Aorta (tissue), 5 donors: ENCODE measurements at regions not wholly inside any gene's neighbourhood (a gene's known extent, or its start where the extent isn't known, plus 50 kb on each side); places are given as distances from the start of the nearest gene placed in this dataset.

Source experiments
- ATAC-seq: fragments of 200-7000 bp; cut with Tn5 transposase; one replicate; pipeline ENCODE4 v1.9.1; 2022; ENCODE audit warnings: moderate library complexity; ENCODE audit not compliant: low FRiP score
- DNase-seq, 2 donors: peaks; one replicate each; pipeline ENCODE4 v3.0.0-alpha.2; 2020
- H3K27ac ChIP-seq, 2 donors: one replicate each; pipeline ENCODE4 v1.5.1; 2013; ENCODE audit warnings: low read length in 2 of 2, mild to moderate bottlenecking in 2 of 2, moderate library complexity in 2 of 2, control low read depth in 1 of 2, inconsistent platforms in 1 of 2, low read depth in 1 of 2
- H3K27me3 ChIP-seq, 2 donors: one replicate each; pipeline ENCODE4 v1.6.1; 2013; ENCODE audit warnings: control low read depth in 1 of 2, low read length in 1 of 2, mild to moderate bottlenecking in 1 of 2, moderate library complexity in 1 of 2; ENCODE audit not compliant: insufficient read depth in 2 of 2, control insufficient read depth in 1 of 2
- H3K36me3 ChIP-seq, 2 donors: one replicate each; pipeline ENCODE4 v1.6.1; 2013; ENCODE audit warnings: control low read depth in 1 of 2, low read length in 1 of 2, mild to moderate bottlenecking in 1 of 2; ENCODE audit not compliant: insufficient read depth in 2 of 2, control insufficient read depth in 1 of 2
- H3K4me1 ChIP-seq, 2 donors: one replicate each; pipeline ENCODE4 v1.6.1; 2013; ENCODE audit warnings: low read length in 2 of 2, control low read depth in 1 of 2, mild to moderate bottlenecking in 1 of 2, moderate library complexity in 1 of 2; ENCODE audit not compliant: insufficient read depth in 2 of 2, control insufficient read depth in 1 of 2
- H3K4me3 ChIP-seq, 2 donors: one replicate each; pipeline ENCODE4 v1.5.1; 2013; ENCODE audit warnings: low read length in 2 of 2, control low read depth in 1 of 2, mild to moderate bottlenecking in 1 of 2
- H3K9me3 ChIP-seq: one replicate; pipeline ENCODE4 v1.6.1; 2013; ENCODE audit warnings: mild to moderate bottlenecking, low read length; ENCODE audit not compliant: control insufficient read depth
- WGBS, 2 donors: extraction: QIAGEN DNeasy Blood & Tissue Kit; methylation state at CpG; one replicate each; pipeline ENCODE4 v1.1.7; 2013; 5-methylcytosine and 5-hydroxymethylcytosine counted together
- intact Hi-C, 2 donors: fragments of 100-400 bp; cut with DNase I; formaldehyde crosslinking; loops; one replicate each; pipeline versions ENCODE4 v1.14.2 to v1.15.0; 2022
- donor health status: healthy with polysubstance abuse.
- donor health status: Bipolar disorder and iron deficiency.
- donor health status: DM: no; HTN: no; CAD: no.
- donor health status: DM: no; HTN: no; CAD: no.
- donor health status: DM: yes; HTN: yes; CAD: no.

- intact Hi-C loops: no loop called here
- no peaks in the 10 kb centered on the region for H3K27me3 ChIP-seq
- no peak for DNase-seq
- no peaks in the 10 kb centered on the region for H3K36me3 ChIP-seq
- no peaks in the 10 kb centered on the region for H3K9me3 ChIP-seq
- H3K4me3 ChIP-seq: no peak overlapping the region
- ATAC-seq: no peak
- H3K4me1 ChIP-seq: no peaks in the 10 kb centered on the region
- H3K27ac ChIP-seq: no peak overlapping the region
- 0 to 41% methylated on average over 1 of the region's 1 CpG for WGBS, 2 donors
These were observed 360.9 kb downstream of the ARL6IP6 start for GRCh38 chr2:153079315-153079714.

GRCh38 chr2:153077311-153077710 is 358.9 kb downstream of the ARL6IP6 start:
- ATAC-seq: no peak
- Histone ChIP-seq H3K36me3 (no peaks in the 10 kb centered on the region), H3K9me3 (no peaks in the 10 kb centered on the region), H3K27ac (no peak overlapping the region), H3K27me3 (no peaks in the 10 kb centered on the region), H3K4me1 (no peaks in the 10 kb centered on the region), H3K4me3 (no peak overlapping the region)
- intact Hi-C loops: no loop called here
- no peak for DNase-seq
- 12 to 29% methylated on average over 2 of the region's 2 CpGs for WGBS, 2 donors

- no peaks in the 10 kb centered on the region for H3K27me3 ChIP-seq
- no peaks in the 10 kb centered on the region for H3K36me3 ChIP-seq
- no peak overlapping the region for H3K4me3 ChIP-seq
- ATAC-seq (no peak), DNase-seq (no peak)
- intact Hi-C loops: no loop called here
- no peaks in the 10 kb centered on the region for H3K4me1 ChIP-seq
- no peaks in the 10 kb centered on the region for H3K9me3 ChIP-seq
- no peak overlapping the region for H3K27ac ChIP-seq
- 82 to 91% methylated on average over 1 of the region's 1 CpG for WGBS, 2 donors
These were observed 355.8 kb downstream of the ARL6IP6 start for GRCh38 chr2:153074207-153074606.

DNA sequence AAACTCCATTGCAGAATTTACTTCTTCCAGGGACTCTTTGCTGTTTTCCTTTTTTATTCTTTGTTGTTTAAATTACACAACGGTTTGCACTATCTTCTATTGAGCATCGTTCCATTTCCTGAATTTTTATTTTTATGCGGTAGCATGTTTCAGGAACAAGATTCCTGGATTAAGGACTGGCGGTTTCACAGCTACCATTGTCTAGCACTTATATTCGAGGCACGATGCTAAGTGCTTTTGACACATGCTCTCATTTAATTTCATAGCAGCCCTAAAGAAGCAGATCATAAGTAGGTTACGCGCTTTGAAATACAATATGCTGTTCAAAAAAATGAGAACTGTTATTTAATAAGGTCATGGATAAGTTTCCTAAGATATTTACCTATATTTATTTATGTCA is 354.4 kb downstream of the ARL6IP6 start:
- WGBS, 2 donors: 89 to 92% methylated on average over 8 of the region's 8 CpGs
- no peaks in the 10 kb centered on the region for H3K9me3 ChIP-seq
- H3K27ac ChIP-seq: no peak overlapping the region
- H3K4me1 ChIP-seq: no peaks in the 10 kb centered on the region
- H3K4me3 ChIP-seq: no peak overlapping the region
- H3K27me3 ChIP-seq: no peaks in the 10 kb centered on the region
- DNase-seq (no peak), ATAC-seq (no peak)
- H3K36me3 ChIP-seq: no peaks in the 10 kb centered on the region
- intact Hi-C loops: no loop called here

DNA sequence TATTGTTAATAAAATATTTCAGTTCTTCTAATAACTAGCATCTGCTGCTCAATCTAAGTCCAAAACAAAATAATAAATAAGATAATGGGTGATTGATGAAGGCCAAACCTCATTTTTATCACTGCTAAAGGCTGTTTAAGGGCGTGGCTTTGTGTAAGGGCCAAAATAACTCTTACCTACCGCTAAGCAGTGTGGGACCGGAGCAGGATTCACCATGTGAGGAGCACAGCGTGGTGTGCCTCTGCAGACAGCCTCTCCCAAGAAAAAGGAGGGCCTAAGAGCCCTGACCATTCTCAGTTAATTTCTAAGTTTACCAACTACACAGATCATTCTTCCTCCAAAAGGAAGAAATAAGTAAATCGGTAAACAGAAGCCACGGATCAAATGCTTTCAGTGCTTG is 353.7 kb downstream of the ARL6IP6 start:
- DNase-seq (no peak), ATAC-seq (no peak)
- intact Hi-C loops: no loop called here
- H3K36me3 ChIP-seq: no peaks in the 10 kb centered on the region
- H3K4me1 ChIP-seq: no peaks in the 10 kb centered on the region
- no peak overlapping the region for H3K4me3 ChIP-seq
- H3K27ac ChIP-seq: no peak overlapping the region
- WGBS, 2 donors: 61 to 67% methylated on average over 6 of the region's 6 CpGs
- H3K27me3 ChIP-seq: no peaks in the 10 kb centered on the region
- no peaks in the 10 kb centered on the region for H3K9me3 ChIP-seq

- DNase-seq (no peak), ATAC-seq (no peak)
- no peaks in the 10 kb centered on the region for H3K9me3 ChIP-seq
- H3K4me1 ChIP-seq: no peaks in the 10 kb centered on the region
- no peak overlapping the region for H3K27ac ChIP-seq
- no peaks in the 10 kb centered on the region for H3K36me3 ChIP-seq
- intact Hi-C loops: no loop called here
- H3K27me3 ChIP-seq: no peaks in the 10 kb centered on the region
- no peak overlapping the region for H3K4me3 ChIP-seq
These were observed 352.7 kb downstream of the ARL6IP6 start for GRCh38 chr2:153071090-153071489.

- Histone ChIP-seq H3K4me3 (no peak overlapping the region), H3K4me1 (no peaks in the 10 kb centered on the region), H3K9me3 (no peaks in the 10 kb centered on the region), H3K36me3 (no peaks in the 10 kb centered on the region), H3K27me3 (no peaks in the 10 kb centered on the region), H3K27ac (no peak overlapping the region)
- intact Hi-C loops: no loop called here
- WGBS, 2 donors: 70 to 77% methylated on average over 2 of the region's 2 CpGs
- no peak for ATAC-seq
- no peak for DNase-seq
These were observed 350.5 kb downstream of the ARL6IP6 start for GRCh38 chr2:153068915-153069314.

DNA sequence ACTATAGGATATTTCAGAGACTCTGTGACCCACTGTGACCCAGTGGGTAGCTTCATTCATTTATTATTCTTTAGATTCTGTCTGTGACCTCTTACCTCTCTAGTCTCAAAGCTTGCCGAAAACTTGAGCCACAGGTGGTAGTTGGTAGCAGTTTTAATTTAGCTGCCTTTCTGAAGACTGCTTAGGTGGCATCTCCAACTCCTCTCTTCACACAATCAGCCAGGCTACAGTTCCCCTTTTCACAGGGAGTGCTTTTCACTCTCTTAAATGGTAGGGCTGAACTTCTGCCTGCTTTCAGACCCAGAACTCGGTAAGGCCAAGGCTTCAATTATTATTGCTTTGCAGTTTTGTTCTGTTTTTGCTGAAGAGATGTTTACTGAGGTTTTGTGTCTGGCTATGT is 349.6 kb downstream of the ARL6IP6 start:
- no peaks in the 10 kb centered on the region for H3K27me3 ChIP-seq
- no peaks in the 10 kb centered on the region for H3K4me1 ChIP-seq
- 69 to 73% methylated on average over 2 of the region's 2 CpGs for WGBS, 2 donors
- DNase-seq (no peak), ATAC-seq (no peak)
- no peaks in the 10 kb centered on the region for H3K36me3 ChIP-seq
- H3K4me3 ChIP-seq: no peak overlapping the region
- no peak overlapping the region for H3K27ac ChIP-seq
- H3K9me3 ChIP-seq: no peaks in the 10 kb centered on the region
- intact Hi-C loops: no loop called here

GRCh38 chr2:153059338-153060052 is 341.1 kb downstream of the ARL6IP6 start:
- H3K9me3 ChIP-seq: no peaks in the 10 kb centered on the region
- no peaks in the 10 kb centered on the region for H3K4me1 ChIP-seq
- H3K4me3 ChIP-seq: no peak overlapping the region
- no peaks in the 10 kb centered on the region for H3K36me3 ChIP-seq
- no peak overlapping the region for H3K27ac ChIP-seq
- H3K27me3 ChIP-seq: no peaks in the 10 kb centered on the region
- ATAC-seq (no peak), DNase-seq (no peak)
- 30 to 35% methylated on average over 3 of the region's 3 CpGs for WGBS, 2 donors
- intact Hi-C loops: no loop called here
